Ammon's horn (tissue), 1 donor: ENCODE measurements at regions not wholly inside any gene's neighbourhood (a gene's known extent, or its start where the extent isn't known, plus 50 kb on each side); places are given as distances from the start of the nearest gene placed in this dataset.
"Not testable (repeated sequence)": the region's sequence is repeated elsewhere in the genome, so short reads cannot be mapped to it uniquely, and the experiment has no call there.

Experiments used
- DNase-seq: peaks from one replicate; pipeline ENCODE4 v3.0.0-alpha.2; 2016; ENCODE audit warnings: low spot score

DNA sequence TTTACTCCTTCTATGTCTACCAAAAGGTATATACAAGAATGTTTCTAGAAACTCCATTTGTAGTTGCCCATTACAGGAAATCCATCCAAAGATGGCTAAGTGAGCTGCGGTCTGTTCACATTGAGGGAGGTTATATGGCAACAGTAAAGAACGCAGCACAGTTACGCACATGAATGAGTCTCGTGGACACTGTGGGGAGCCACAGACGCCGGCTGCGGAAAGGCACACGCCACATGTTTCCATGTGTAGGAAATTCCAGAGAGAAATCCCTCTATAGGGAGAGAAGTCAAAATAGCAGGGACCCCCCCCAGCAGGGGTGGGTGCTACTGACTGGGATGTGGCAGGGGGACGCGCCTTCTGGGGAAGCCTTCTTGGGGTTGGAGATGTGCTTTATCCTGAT is 139.0 kb upstream of the NCOR2 start:
- DNase-seq: no peak

DNA sequence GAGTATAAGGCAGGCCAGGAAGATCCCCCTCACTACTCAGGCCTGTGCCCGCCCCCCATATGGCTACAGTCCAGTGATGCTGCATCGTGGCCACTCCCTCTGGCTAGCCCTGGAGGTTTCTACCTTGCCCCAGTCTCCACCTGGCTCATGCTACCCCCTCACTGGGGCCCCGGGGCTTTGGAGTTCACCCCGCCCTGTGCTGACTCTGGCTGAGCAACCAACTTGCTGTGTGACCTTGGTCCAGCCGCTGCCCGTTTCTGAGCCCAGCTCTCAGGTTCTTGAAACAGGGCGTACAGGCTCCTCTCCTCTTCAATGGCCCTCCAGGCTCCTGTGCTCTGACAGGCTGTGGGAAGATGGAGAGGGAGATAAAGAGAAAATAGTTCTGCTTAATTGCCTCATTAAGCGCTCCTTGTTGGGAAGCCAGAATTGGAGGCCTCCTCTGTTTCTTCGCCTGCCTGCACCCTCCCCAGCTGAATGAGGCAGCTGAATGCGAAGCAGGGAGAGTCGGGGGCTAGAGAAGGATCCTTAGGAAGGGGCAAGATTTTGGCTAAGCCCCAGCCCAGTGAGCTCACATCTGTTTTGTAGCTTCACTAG is 138.2 kb upstream of the NCOR2 start:
- DNase-seq: no peak

DNA sequence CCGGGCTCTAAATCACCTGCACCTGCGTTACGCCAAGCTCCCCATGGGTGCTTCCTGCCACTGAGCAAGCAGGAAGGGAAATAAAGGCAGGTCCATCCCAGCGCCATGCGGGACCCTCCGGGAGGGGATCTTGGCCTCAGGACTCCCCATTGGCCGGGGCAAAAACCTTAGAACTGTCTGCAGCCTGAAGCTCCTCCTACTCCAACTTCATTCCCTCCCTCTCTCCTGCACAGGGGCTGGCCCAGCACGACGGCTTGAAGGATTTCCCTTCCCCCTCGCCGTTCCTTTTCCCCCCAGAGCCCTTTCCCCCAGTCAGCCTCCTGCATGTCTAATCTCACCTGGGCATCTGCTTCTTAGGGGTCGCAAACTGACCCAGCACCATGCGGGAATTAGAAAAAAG is 137.2 kb upstream of the NCOR2 start:
- DNase-seq: no peak

GRCh38 chr12:124703856-124704255 is 136.4 kb upstream of the NCOR2 start:
- DNase-seq: no peak

- no peak for DNase-seq
These were observed 135.3 kb upstream of the NCOR2 start for GRCh38 chr12:124702736-124703135.

DNA sequence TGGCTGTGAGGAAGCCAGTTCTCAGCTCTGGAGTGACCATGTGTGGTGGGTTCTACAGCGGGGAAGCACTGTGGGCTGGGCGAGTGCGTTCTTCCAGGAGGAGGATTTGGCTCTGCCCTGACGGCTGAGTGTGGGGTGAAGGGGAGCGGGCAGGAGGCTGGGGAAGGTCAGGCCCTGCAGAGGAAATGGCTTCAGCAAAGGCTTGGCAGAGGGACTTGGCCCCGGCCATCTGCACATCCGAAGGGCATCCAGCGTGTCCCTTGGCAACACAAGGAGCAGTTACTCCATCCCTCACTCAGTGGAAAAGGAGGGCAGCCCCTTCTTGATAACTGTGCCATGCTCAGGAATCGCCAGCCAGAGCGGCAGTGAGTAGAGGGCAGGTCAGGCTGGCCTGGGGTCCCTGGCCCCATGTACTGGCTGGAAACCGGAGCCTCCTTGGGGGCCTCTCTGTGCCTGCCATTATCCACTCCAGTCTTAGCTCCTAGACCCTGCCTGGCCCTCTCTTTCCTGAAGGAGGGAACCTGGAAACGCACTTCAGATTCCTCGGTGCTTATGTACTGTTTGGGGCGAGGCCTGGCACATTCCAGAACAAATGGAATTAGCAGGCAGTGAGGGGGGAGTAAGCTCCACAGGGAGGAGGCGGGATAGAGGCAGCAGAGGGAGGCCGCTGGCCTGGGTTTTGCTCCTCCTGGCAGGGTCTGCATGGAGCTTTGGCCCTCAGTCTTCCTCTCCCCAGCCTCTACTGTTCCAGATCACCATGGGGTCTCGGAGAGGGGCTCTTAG is 133.6 kb upstream of the NCOR2 start:
- peak; percentile 65 for DNase-seq

DNA sequence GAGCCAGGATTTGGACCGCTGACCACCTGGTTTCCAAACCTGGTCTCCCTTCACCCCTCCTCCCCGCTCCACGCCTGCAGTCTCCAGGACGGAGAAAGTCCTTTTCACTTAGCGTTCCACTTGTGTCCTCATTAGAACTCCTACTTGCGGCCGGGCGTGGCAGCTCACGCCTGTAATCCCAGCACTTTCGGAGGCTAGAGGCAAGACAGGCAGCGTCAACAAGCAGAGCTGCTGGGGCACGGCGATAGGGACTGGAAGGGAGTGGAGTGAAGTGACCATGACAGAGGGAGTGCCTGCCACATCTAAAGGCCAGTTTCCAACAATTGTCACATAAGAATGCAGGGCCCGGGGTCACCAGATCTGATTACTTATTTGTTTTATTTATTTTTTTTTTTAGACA is 132.5 kb upstream of the NCOR2 start:
- no peak for DNase-seq

GRCh38 chr12:124698998-124699305 is 131.5 kb upstream of the NCOR2 start:
- no peak for DNase-seq

DNA sequence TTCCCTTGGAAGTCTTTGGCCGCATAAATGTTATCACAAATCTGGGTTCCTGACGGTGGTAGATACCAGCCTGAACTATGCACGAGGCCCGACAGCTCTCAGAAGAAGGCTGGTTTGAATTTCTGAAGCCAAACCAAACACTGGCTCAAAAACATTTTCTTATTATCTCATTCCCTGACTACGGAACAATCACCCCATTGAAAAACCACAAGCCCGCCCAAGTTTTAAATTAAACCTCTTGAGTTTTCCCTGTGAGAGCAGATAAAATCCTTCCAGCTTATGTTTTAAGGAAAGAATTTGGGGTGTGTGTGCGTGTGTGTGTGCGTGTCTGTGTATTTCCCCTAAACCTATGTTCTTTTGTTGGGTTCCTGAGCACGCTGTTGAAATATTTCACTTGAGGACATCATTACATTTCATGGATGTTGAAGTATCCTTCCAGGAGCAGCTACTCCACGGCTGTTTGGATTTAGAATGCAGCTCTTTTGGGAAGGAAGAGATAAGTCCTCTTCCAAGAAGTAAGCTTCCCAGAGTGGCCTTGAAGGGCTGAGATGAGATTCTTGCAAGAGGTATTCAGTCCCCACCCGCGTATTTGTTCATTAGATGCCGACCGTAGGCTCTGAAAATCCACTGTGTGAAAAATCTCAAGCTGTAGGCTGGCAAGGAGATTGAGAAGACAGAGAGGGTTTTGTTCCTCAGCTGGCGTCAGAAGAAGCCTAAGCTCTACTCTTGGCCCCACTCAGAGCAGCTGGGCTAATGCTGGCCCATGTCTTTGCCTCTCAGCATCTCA is 131.0 kb upstream of the NCOR2 start:
- peak; percentile 84 for DNase-seq

DNA sequence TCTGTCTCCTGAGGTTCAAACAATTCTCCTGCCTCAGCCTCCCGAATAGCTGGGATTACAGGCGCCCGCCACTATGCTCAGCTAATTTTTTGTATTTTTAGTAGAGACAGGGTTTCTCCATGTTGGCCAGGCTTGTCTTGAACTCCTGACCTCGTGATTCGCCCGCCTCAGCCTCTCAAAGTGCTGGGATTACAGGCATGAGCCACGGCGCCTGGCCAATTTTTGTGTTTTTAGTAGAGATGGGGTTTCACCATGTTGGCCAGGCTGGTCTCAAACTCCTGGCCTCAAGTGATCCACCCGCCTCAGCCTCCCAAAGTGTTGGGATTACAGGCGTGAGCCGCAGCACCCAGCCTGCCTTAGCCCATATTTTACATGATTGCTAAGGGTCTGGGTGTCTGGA is 130.3 kb upstream of the NCOR2 start:
- not testable (repeated sequence) for DNase-seq

GRCh38 chr12:124696693-124697476 is 129.5 kb upstream of the NCOR2 start:
- DNase-seq: peak; percentile 70

DNA sequence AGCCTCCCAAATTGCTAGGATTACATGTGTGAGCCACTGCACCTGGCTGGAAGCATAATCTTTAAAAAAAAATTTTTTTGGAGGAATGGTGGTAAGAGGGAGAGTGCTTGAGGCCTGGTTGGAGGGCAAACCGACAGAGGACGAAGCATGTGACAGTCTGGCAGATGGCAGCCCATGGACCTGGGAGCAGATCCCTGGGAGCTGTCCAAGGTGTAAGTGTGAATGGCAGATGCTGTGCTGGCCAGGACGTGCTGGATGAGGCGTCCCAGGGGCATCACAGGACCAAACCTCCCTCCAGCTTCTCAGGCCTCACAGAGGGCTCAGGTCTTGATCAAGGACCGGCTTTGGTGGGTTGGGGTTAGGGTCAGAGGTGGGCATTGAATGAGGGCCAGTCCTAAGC is 128.4 kb upstream of the NCOR2 start:
- no peak for DNase-seq

DNA sequence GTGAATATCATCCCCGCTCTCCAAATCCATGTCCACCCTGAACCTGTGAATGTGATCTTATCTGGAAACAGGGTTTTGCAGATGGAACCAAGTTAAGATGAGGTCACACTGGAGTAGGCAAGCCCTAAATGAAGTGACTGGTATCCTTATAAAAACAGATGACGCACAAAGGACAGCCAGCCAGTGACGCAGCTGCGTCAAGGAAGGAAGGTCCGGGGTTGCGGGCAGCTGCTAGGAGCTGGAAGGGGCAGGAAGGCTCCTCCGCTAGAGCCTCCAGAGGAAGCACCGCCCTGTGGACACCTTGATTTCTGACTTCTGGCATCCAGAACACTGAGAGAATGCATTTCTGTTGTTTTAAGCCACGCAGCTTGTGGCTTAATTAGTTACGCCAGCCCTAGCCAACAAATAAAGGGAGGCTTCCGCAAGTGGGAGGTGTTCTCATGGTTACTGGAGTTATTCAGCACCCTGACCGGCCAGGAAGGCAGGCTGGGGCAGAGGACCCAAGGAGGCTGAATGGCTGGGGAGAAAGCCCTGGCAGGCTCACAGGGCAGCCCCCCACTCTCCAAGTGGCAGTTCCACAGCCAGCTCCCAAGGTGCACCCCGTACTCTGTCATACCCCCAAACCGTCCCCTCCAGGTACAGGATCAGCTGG is 127.6 kb upstream of the NCOR2 start:
- no peak for DNase-seq

DNA sequence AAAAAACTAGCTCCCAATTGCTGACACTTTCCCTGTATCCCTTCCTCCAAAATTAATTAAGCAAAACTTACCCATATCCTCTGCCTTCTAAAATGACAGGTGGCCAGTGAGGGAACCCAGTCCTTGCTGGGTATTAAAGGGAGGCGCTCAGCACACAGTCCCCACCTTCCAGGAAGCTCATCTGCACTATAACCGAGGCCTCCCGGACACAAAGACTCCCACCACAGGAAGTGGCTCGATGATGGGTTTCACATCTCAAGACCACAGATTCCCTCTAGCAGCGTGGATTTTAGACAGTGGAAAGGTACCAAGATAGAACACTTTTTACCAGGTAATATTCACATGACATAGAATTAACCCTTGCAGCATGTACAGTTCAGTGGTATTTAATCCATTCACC is 126.8 kb upstream of the NCOR2 start:
- no peak for DNase-seq

- DNase-seq: no peak
These were observed 125.8 kb upstream of the NCOR2 start for GRCh38 chr12:124693111-124693723.

- no peak for DNase-seq
These were observed 125.0 kb upstream of the NCOR2 start for GRCh38 chr12:124692443-124692842.

DNA sequence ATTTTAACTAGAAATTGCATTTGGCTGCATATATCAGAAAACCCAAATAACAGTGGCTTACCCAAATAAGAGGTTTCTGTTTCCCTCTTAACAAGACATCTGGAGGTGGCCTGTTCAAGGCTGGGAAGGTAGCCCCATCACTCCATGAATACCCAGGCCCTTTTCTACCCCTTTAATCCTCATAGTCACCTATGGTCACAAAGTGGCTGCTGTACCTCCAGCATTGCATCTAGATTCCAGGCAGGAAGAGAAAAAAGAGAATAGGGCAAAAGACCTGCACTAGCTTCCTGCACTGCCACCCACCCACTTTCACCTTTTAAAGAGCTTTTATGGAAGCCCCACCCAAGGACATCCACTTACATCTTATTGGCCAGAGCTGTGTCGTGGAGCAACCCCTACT is 124.0 kb upstream of the NCOR2 start:
- DNase-seq: no peak

- DNase-seq: no peak
These were observed 122.2 kb upstream of the NCOR2 start for GRCh38 chr12:124689631-124690030.

DNA sequence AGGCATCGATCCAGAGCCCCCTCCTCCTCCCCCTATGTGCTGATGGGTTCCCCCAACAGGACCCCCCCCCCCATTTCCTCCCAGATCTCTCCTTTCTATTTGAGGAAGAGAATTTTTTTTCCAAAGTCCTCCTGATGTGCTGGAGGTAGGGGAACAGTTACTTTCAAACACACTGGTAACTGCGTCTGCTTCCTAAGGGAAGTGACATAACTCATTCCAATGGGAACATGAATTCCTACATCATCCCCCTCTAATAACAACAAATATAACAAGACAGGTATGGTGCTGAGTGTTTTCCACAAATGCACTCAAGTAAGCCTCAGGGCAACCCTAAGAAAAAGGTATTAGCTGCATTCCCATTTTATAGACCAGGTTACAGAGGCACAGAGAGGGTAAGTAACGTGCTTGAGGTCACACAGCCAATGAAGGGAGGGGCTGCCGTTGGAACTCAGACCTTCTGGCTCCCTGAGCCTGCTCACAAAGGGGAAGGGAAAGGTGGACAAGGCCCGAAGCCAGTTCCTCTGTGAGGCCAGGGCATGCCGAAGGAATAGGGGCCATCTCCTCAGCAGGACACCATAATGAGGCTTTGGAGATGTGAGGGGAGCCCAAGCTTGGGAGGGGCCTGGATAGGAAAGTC is 121.1 kb upstream of the NCOR2 start:
- no peak for DNase-seq

DNA sequence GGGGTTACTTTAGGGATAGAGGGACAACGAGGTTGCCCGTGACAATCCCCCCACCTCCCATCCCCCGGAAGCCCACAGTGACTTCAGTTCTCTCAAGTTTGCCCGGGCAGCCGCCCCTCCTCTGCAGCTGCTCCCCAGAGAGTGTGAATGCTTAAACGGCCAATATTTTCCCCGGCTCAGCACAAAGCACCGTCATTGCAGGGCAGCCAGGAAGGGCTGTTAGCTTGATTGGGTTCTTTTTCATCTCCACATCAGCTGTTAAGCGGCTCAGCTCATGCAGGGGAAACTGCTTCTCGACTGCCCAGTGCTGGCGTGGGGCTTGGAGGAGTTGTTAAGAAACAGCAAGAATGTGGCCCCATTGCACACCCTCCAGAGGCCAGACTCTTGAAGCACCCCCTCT is 120.5 kb upstream of the NCOR2 start:
- peak; percentile 87 for DNase-seq
